CD14-positive monocyte (primary cell): ENCODE measurements at regions not wholly inside any gene's neighbourhood (a gene's known extent, or its start where the extent isn't known, plus 50 kb on each side); places are given as distances from the start of the nearest gene placed in this dataset.
"Not testable (repeated sequence)": the region's sequence is repeated elsewhere in the genome, so short reads cannot be mapped to it uniquely, and the experiment has no call there.

Experiments used
- DNase-seq, 3 donors: peaks; one replicate each; pipeline ENCODE4 v3.0.0-alpha.2; 2011 to 2022
- H2AFZ ChIP-seq: 2 replicates; pipeline ENCODE4 v1.6.0; 2012; ENCODE audit warnings: mild to moderate bottlenecking, low read depth, low read length, inconsistent platforms; ENCODE audit not compliant: insufficient read depth, poor library complexity, severe bottlenecking
- H3K27ac ChIP-seq, 2 donors: 1 replicate in 1 of 2; 2 replicates in 1 of 2; pipeline ENCODE4 v1.5.1; 2012 to 2013; ENCODE audit warnings: low read length in 2 of 2, control low read depth in 1 of 2, inconsistent platforms in 1 of 2, low read depth in 1 of 2, mild to moderate bottlenecking in 1 of 2
- H3K27me3 ChIP-seq, 2 donors: one replicate each; pipeline versions ENCODE4 v1.6.0 to v1.6.1; 2011 to 2013; ENCODE audit warnings: low read length in 2 of 2; ENCODE audit not compliant: control insufficient read depth in 2 of 2, insufficient read depth in 2 of 2
- H3K36me3 ChIP-seq, 2 donors: replicated peaks in 1 of 2; 1 replicate in 1 of 2; 2 replicates in 1 of 2; pipeline versions ENCODE4 v1.5.1 to v1.6.1; 2012 to 2013; ENCODE audit warnings: low read length in 2 of 2, control low read depth in 1 of 2, inconsistent platforms in 1 of 2, mild to moderate bottlenecking in 1 of 2; ENCODE audit not compliant: insufficient read depth in 2 of 2, control insufficient read depth in 1 of 2
- H3K4me1 ChIP-seq, 2 donors: 1 replicate in 1 of 2; 2 replicates in 1 of 2; pipeline versions ENCODE4 v1.5.1 to v1.6.1; 2012 to 2013; ENCODE audit warnings: low read length in 2 of 2, control low read depth in 1 of 2, inconsistent platforms in 1 of 2, mild to moderate bottlenecking in 1 of 2, moderate library complexity in 1 of 2; ENCODE audit not compliant: insufficient read depth in 2 of 2, control insufficient read depth in 1 of 2
- H3K4me2 ChIP-seq: replicated peaks from 2 replicates; pipeline ENCODE3; 2012; ENCODE audit warnings: low read length, moderate library complexity, mild to moderate bottlenecking; ENCODE audit not compliant: poor library complexity, severe bottlenecking; ENCODE audit errors: extremely low read depth
- H3K4me3 ChIP-seq, 3 experiments: fragments of 200-600 bp in 1 of 3; sonication (generic) in 1 of 3; replicated peaks in 1 of 3; 1 replicate in 2 of 3; 2 replicates in 1 of 3; pipeline ENCODE4 v1.5.1; 2011 to 2013; ENCODE audit warnings: low read length in 3 of 3, mild to moderate bottlenecking in 3 of 3, control low read depth in 2 of 3, low read depth in 2 of 3, inconsistent platforms in 1 of 3, moderate library complexity in 1 of 3
- H3K79me2 ChIP-seq: 2 replicates; pipeline ENCODE4 v1.6.0; 2012; ENCODE audit warnings: mild to moderate bottlenecking, control low read depth, inconsistent platforms, low read length, moderate library complexity; ENCODE audit not compliant: insufficient read depth
- H3K9ac ChIP-seq: 2 replicates; pipeline ENCODE4 v1.6.0; 2017; ENCODE audit warnings: low read length, mild to moderate bottlenecking; ENCODE audit not compliant: insufficient read depth, poor library complexity, severe bottlenecking
- H3K9me3 ChIP-seq, 2 donors: replicated peaks in 1 of 2; 1 replicate in 1 of 2; 2 replicates in 1 of 2; pipeline versions ENCODE4 v1.5.1 to v1.6.1; 2012 to 2013; ENCODE audit warnings: low read length in 2 of 2, control low read depth in 1 of 2; ENCODE audit not compliant: control insufficient read depth in 1 of 2, insufficient read depth in 1 of 2
- H4K20me1 ChIP-seq: 2 replicates; pipeline ENCODE4 v1.6.0; 2012; ENCODE audit warnings: mild to moderate bottlenecking, low read length, control low read depth, moderate library complexity; ENCODE audit not compliant: insufficient read depth
- H3K27ac Mint-ChIP-seq, 7 donors: one replicate each; pipeline ENCODE4 v1.8.0; 2020; ENCODE audit warnings: mild to moderate bottlenecking in 7 of 7, mixed read lengths in 7 of 7, moderate library complexity in 6 of 7, inconsistent platforms in 2 of 7
- H3K27me3 Mint-ChIP-seq, 3 donors: one replicate each; pipeline ENCODE4 v1.8.0; 2021 to 2022; ENCODE audit warnings: low read depth in 3 of 3, mild to moderate bottlenecking in 3 of 3, mixed read lengths in 3 of 3, moderate library complexity in 3 of 3, inconsistent platforms in 1 of 3
- H3K36me3 Mint-ChIP-seq, 2 donors: one replicate each; pipeline ENCODE4 v1.8.0; 2020; ENCODE audit warnings: mixed read lengths in 2 of 2, inconsistent platforms in 1 of 2, mild to moderate bottlenecking in 1 of 2
- H3K4me1 Mint-ChIP-seq: one replicate; pipeline ENCODE4 v1.8.0; 2020; ENCODE audit warnings: mild to moderate bottlenecking, mixed read lengths
- H3K4me3 Mint-ChIP-seq, 2 donors: one replicate each; pipeline ENCODE4 v1.8.0; 2020; ENCODE audit warnings: mild to moderate bottlenecking in 2 of 2, mixed read lengths in 2 of 2, moderate library complexity in 1 of 2
- H3K9me3 Mint-ChIP-seq, 7 donors: one replicate each; pipeline ENCODE4 v1.8.0; 2020 to 2022; ENCODE audit warnings: mixed read lengths in 7 of 7, mild to moderate bottlenecking in 6 of 7, moderate library complexity in 6 of 7, inconsistent platforms in 2 of 7
- WGBS: methylation state at CpG from one replicate; pipeline ENCODE4 v1.1.5; 2013; ENCODE audit warnings: missing lambda C conversion rate; ENCODE audit not compliant: insufficient coverage; 5-methylcytosine and 5-hydroxymethylcytosine counted together
- intact Hi-C, 2 donors: fragments of 100-400 bp; cut with micrococcal nuclease; formaldehyde crosslinking; loops; one replicate each; pipeline versions ENCODE4 v1.15.0 to v1.15.1; 2023
- TF ChIP-seq, protein P1 (sequence below): fragments of 200-600 bp; IDR thresholded peaks from one replicate; pipeline ENCODE4 v1.8.0; 2022; ENCODE audit warnings: antibody characterized with exemption, mild to moderate bottlenecking

DNA sequence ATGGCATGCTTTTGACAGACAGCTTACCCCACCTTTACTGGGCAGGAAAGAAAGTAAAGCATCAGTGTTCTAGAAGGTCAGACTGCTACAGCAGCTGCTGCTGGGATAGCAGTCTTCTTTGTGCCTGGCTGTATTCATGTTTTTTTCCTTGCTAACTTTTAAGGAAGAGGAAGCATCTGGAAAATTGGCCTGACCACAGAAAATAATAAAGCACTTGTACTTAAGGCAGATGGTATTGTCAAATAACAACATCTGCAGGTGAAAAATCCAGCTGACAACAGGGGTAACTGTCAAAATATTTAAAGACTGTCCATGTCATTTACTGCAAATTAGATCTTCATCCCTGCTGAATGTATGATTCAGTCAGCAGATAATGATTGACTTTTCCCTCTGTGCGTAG is 229.0 kb downstream of the OXSM start:
- Histone ChIP-seq H3K79me2 (no peaks in the 10 kb centered on the region), H3K4me1 (no peaks in the 10 kb centered on the region), H3K9ac (no peak overlapping the region), H3K27ac (no peak overlapping the region), H3K27me3 (no peaks in the 10 kb centered on the region), H3K4me3 (no peak overlapping the region), H3K9me3 (peaks cover 4 to 10% of the 10 kb centered on the region in 2 donors), H2AFZ (no peak overlapping the region), H3K4me2 (no peak overlapping the region), H4K20me1 (no peaks in the 10 kb centered on the region), H3K36me3 (no peaks in the 10 kb centered on the region)
- no peak for DNase-seq
- TF ChIP-seq, protein P1, sequence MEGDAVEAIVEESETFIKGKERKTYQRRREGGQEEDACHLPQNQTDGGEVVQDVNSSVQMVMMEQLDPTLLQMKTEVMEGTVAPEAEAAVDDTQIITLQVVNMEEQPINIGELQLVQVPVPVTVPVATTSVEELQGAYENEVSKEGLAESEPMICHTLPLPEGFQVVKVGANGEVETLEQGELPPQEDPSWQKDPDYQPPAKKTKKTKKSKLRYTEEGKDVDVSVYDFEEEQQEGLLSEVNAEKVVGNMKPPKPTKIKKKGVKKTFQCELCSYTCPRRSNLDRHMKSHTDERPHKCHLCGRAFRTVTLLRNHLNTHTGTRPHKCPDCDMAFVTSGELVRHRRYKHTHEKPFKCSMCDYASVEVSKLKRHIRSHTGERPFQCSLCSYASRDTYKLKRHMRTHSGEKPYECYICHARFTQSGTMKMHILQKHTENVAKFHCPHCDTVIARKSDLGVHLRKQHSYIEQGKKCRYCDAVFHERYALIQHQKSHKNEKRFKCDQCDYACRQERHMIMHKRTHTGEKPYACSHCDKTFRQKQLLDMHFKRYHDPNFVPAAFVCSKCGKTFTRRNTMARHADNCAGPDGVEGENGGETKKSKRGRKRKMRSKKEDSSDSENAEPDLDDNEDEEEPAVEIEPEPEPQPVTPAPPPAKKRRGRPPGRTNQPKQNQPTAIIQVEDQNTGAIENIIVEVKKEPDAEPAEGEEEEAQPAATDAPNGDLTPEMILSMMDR, result no peak
- Mint-ChIP-seq H3K36me3 (no peaks in the 10 kb centered on the region), H3K4me1 (no peaks in the 10 kb centered on the region), H3K27me3 (no peaks in the 10 kb centered on the region), H3K27ac (no peak overlapping the region), H3K4me3 (no peak overlapping the region), H3K9me3 (peaks cover 0 to 7% (median 5%) of the 10 kb centered on the region in 7 donors)
- no CpG with 5 or more reads among the region's 1 CpG for WGBS
- intact Hi-C loops, result no loop called here

DNA sequence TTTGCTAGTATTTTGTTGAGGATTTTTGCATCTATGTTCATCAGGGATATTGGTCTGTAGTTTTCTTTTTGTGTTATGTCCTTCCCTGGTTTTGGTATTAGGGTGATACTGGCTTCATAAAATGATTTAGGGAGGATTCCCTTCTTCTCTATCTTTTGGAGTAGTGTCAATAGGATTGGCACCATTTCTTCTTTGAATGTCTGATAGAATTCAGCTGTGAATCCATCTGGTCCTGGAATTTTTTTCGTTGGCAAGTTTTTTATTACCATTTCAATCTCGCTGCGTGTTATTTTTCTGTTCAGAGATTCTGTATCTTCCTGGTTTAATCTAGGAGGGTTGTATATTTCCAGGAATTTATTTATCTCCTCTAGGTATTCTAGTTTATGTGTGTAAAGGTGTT is 234.3 kb downstream of the OXSM start:
- 83% methylated on average over 1 of the region's 3 CpGs for WGBS
- H3K79me2 ChIP-seq, intact Hi-C loops, H4K20me1 ChIP-seq, H2AFZ ChIP-seq, H3K4me3 ChIP-seq, H3K36me3 Mint-ChIP-seq, H3K36me3 ChIP-seq, H3K27me3 Mint-ChIP-seq, H3K4me1 Mint-ChIP-seq, H3K27me3 ChIP-seq, H3K27ac ChIP-seq, H3K4me2 ChIP-seq, H3K4me1 ChIP-seq, H3K27ac Mint-ChIP-seq, H3K9ac ChIP-seq, DNase-seq, H3K4me3 Mint-ChIP-seq: not testable (repeated sequence)
- peaks cover 7 to 15% of the 10 kb centered on the region in 2 donors for H3K9me3 ChIP-seq
- peaks cover 2 to 18% (median 10%) of the 10 kb centered on the region in 7 donors for H3K9me3 Mint-ChIP-seq
